Memory B cell (primary cell): ENCODE measurements at regions not wholly inside any gene's neighbourhood (a gene's known extent, or its start where the extent isn't known, plus 50 kb on each side); places are given as distances from the start of the nearest gene placed in this dataset.
"Not testable (repeated sequence)": the region's sequence is repeated elsewhere in the genome, so short reads cannot be mapped to it uniquely, and the experiment has no call there.

ENCODE experiments used
- ATAC-seq: fragments of 150-1000 bp; cut with Tn5 transposase; 2 replicates; pipeline ENCODE4 v1.10.0; 2021; ENCODE audit warnings: low read depth, mild to moderate bottlenecking, moderate library complexity
- DNase-seq, 2 donors: peaks; one replicate each; pipeline ENCODE4 v3.0.0; 2022; ENCODE audit warnings: low spot score in 2 of 2
- H3K27ac Mint-ChIP-seq: one replicate; pipeline ENCODE4 v1.8.0; 2022; ENCODE audit warnings: mild to moderate bottlenecking, moderate library complexity, mixed read lengths
- H3K27me3 Mint-ChIP-seq: one replicate; pipeline ENCODE4 v1.8.0; 2022; ENCODE audit warnings: mixed read lengths
- H3K36me3 Mint-ChIP-seq: one replicate; pipeline ENCODE4 v1.8.0; 2022; ENCODE audit warnings: mild to moderate bottlenecking, mixed read lengths
- H3K4me1 Mint-ChIP-seq: one replicate; pipeline ENCODE4 v1.8.0; 2022; ENCODE audit warnings: mixed read lengths
- H3K4me3 Mint-ChIP-seq: one replicate; pipeline ENCODE4 v1.8.0; 2022; ENCODE audit warnings: mild to moderate bottlenecking, moderate library complexity, mixed read lengths
- H3K9me3 Mint-ChIP-seq: one replicate; pipeline ENCODE4 v1.8.0; 2022; ENCODE audit warnings: mixed read lengths

GRCh38 chr6:139706912-139707311 lies 332.5 kb upstream of the CITED2 start:
- no peaks in the 10 kb centered on the region for H3K27me3 Mint-ChIP-seq
- H3K4me3 Mint-ChIP-seq = no peak overlapping the region
- no peak for ATAC-seq
- H3K9me3 Mint-ChIP-seq = no peaks in the 10 kb centered on the region
- DNase-seq = no peak
- no peak overlapping the region for H3K27ac Mint-ChIP-seq
- no peaks in the 10 kb centered on the region for H3K36me3 Mint-ChIP-seq
- no peaks in the 10 kb centered on the region for H3K4me1 Mint-ChIP-seq

- Mint-ChIP-seq H3K27me3 (no peaks in the 10 kb centered on the region), H3K27ac (no peak overlapping the region), H3K9me3 (peaks cover 1% of the 10 kb centered on the region), H3K36me3 (no peaks in the 10 kb centered on the region), H3K4me1 (no peaks in the 10 kb centered on the region), H3K4me3 (no peak overlapping the region)
- ATAC-seq (no peak), DNase-seq (no peak)
These were observed 330.8 kb upstream of the CITED2 start for GRCh38 chr6:139705284-139705683.

GRCh38 chr6:139703780-139704179 lies 329.3 kb upstream of the CITED2 start:
- no peak for ATAC-seq
- Mint-ChIP-seq H3K9me3 (peaks cover 1% of the 10 kb centered on the region), H3K27me3 (no peaks in the 10 kb centered on the region), H3K36me3 (no peaks in the 10 kb centered on the region), H3K4me1 (no peaks in the 10 kb centered on the region), H3K27ac (no peak overlapping the region), H3K4me3 (no peak overlapping the region)
- DNase-seq = no peak

- H3K27ac Mint-ChIP-seq = no peak overlapping the region
- H3K4me1 Mint-ChIP-seq = no peaks in the 10 kb centered on the region
These were observed 328.3 kb upstream of the CITED2 start for GRCh38 chr6:139702706-139703105.

GRCh38 chr6:139701695-139702094 lies 327.2 kb upstream of the CITED2 start:
- Mint-ChIP-seq H3K27ac (no peak overlapping the region), H3K9me3 (peaks cover 3% of the 10 kb centered on the region), H3K4me3 (no peak overlapping the region), H3K27me3 (peaks cover 2% of the 10 kb centered on the region), H3K36me3 (no peaks in the 10 kb centered on the region), H3K4me1 (peaks cover 2% of the 10 kb centered on the region)
- DNase-seq (no peak), ATAC-seq (no peak)

More at GRCh38 chr6:139702706-139703105, 328.3 kb upstream of the CITED2 start:
- ATAC-seq (no peak), DNase-seq (no peak)
- H3K27me3 Mint-ChIP-seq = peaks cover 2% of the 10 kb centered on the region
- no peak overlapping the region for H3K4me3 Mint-ChIP-seq
- peaks cover 3% of the 10 kb centered on the region for H3K9me3 Mint-ChIP-seq
- no peaks in the 10 kb centered on the region for H3K36me3 Mint-ChIP-seq

GRCh38 chr6:139701003-139701402 lies 326.6 kb upstream of the CITED2 start:
- H3K9me3 Mint-ChIP-seq = peaks cover 3% of the 10 kb centered on the region
- no peak for ATAC-seq
- H3K36me3 Mint-ChIP-seq = no peaks in the 10 kb centered on the region
- no peak overlapping the region for H3K27ac Mint-ChIP-seq
- H3K4me3 Mint-ChIP-seq = no peak overlapping the region
- H3K27me3 Mint-ChIP-seq = peaks cover 2% of the 10 kb centered on the region
- H3K4me1 Mint-ChIP-seq = peaks cover 2% of the 10 kb centered on the region
- DNase-seq = no peak

- no peaks in the 10 kb centered on the region for H3K36me3 Mint-ChIP-seq
- peaks cover 2% of the 10 kb centered on the region for H3K4me1 Mint-ChIP-seq
- no peak overlapping the region for H3K4me3 Mint-ChIP-seq
- H3K9me3 Mint-ChIP-seq = peaks cover 3% of the 10 kb centered on the region
- peaks cover 2% of the 10 kb centered on the region for H3K27me3 Mint-ChIP-seq
- no peak for DNase-seq
- ATAC-seq = no peak
- no peak overlapping the region for H3K27ac Mint-ChIP-seq
These were observed 325.5 kb upstream of the CITED2 start for GRCh38 chr6:139699911-139700310.

- Mint-ChIP-seq H3K36me3 (no peaks in the 10 kb centered on the region), H3K27me3 (peaks cover 2% of the 10 kb centered on the region), H3K4me1 (peaks cover 2% of the 10 kb centered on the region), H3K9me3 (peaks cover 3% of the 10 kb centered on the region), H3K27ac (no peak overlapping the region), H3K4me3 (no peak overlapping the region)
- ATAC-seq (no peak), DNase-seq (no peak)
These were observed 324.9 kb upstream of the CITED2 start for GRCh38 chr6:139699335-139699734.

- H3K27me3 Mint-ChIP-seq = peaks cover 2% of the 10 kb centered on the region
- no peak overlapping the region for H3K4me3 Mint-ChIP-seq
- H3K4me1 Mint-ChIP-seq = peaks cover 2% of the 10 kb centered on the region
- H3K9me3 Mint-ChIP-seq = peaks cover 3% of the 10 kb centered on the region
- no peak overlapping the region for H3K27ac Mint-ChIP-seq
- ATAC-seq = no peak
- H3K36me3 Mint-ChIP-seq = no peaks in the 10 kb centered on the region
- no peak for DNase-seq
These were observed 324.2 kb upstream of the CITED2 start for GRCh38 chr6:139698526-139699176.

- DNase-seq, H3K36me3 Mint-ChIP-seq, ATAC-seq, H3K27me3 Mint-ChIP-seq, H3K27ac Mint-ChIP-seq, H3K4me3 Mint-ChIP-seq, H3K9me3 Mint-ChIP-seq, H3K4me1 Mint-ChIP-seq: not testable (repeated sequence)
These were observed 323.4 kb upstream of the CITED2 start for GRCh38 chr6:139697856-139698255.

GRCh38 chr6:139696991-139697390 lies 322.5 kb upstream of the CITED2 start:
- ATAC-seq, DNase-seq, H3K4me1 Mint-ChIP-seq, H3K27ac Mint-ChIP-seq, H3K36me3 Mint-ChIP-seq, H3K9me3 Mint-ChIP-seq, H3K27me3 Mint-ChIP-seq: not testable (repeated sequence)
- peak overlapping the region; percentile 58 for H3K4me3 Mint-ChIP-seq

- Mint-ChIP-seq H3K9me3 (peaks cover 2% of the 10 kb centered on the region), H3K4me3 (no peak overlapping the region), H3K36me3 (no peaks in the 10 kb centered on the region), H3K4me1 (peaks cover 2% of the 10 kb centered on the region), H3K27me3 (peaks cover 9% of the 10 kb centered on the region), H3K27ac (no peak overlapping the region)
- no peak for DNase-seq
- ATAC-seq = no peak
These were observed 320.9 kb upstream of the CITED2 start for GRCh38 chr6:139695361-139695760.

- H3K4me1 Mint-ChIP-seq = peaks cover 2% of the 10 kb centered on the region
- H3K27ac Mint-ChIP-seq = no peak overlapping the region
- H3K9me3 Mint-ChIP-seq = peaks cover 2% of the 10 kb centered on the region
- no peaks in the 10 kb centered on the region for H3K36me3 Mint-ChIP-seq
- no peak overlapping the region for H3K4me3 Mint-ChIP-seq
- no peak for ATAC-seq
- no peak for DNase-seq
- peaks cover 9% of the 10 kb centered on the region for H3K27me3 Mint-ChIP-seq
These were observed 319.3 kb upstream of the CITED2 start for GRCh38 chr6:139693735-139694134.

GRCh38 chr6:139690007-139690406 lies 315.6 kb upstream of the CITED2 start:
- Mint-ChIP-seq H3K4me1 (no peaks in the 10 kb centered on the region), H3K27me3 (peaks cover 10% of the 10 kb centered on the region), H3K36me3 (no peaks in the 10 kb centered on the region), H3K27ac (no peak overlapping the region), H3K9me3 (no peaks in the 10 kb centered on the region), H3K4me3 (no peak overlapping the region)
- DNase-seq = no peak
- no peak for ATAC-seq

- DNase-seq (no peak), ATAC-seq (no peak)
- no peaks in the 10 kb centered on the region for H3K36me3 Mint-ChIP-seq
- H3K9me3 Mint-ChIP-seq = no peaks in the 10 kb centered on the region
- H3K4me1 Mint-ChIP-seq = no peaks in the 10 kb centered on the region
- peaks cover 5% of the 10 kb centered on the region for H3K27me3 Mint-ChIP-seq
- H3K27ac Mint-ChIP-seq = no peak overlapping the region
- no peak overlapping the region for H3K4me3 Mint-ChIP-seq
These were observed 312.6 kb upstream of the CITED2 start for GRCh38 chr6:139687055-139687454.
